ENCODE measurements at regions not wholly inside any gene's neighbourhood (a gene's known extent, or its start where the extent isn't known, plus 50 kb on each side); places are given as distances from the start of the nearest gene placed in this dataset.

- no peaks in the 10 kb centered on the region for H3K36me3 ChIP-seq
- no peak for DNase-seq (ENCODE audit: low spot score in 2 of 2)
- WGBS, 2 donors = 78 to 80% methylated on average over 7 to 8 of the region's 8 CpGs
- peaks cover 0 to 9% of the 10 kb centered on the region in 2 donors for H3K27me3 ChIP-seq
- H3K4me1 ChIP-seq = no peaks in the 10 kb centered on the region
- H3K4me3 ChIP-seq = no peak overlapping the region
- H3K9me3 ChIP-seq = no peaks in the 10 kb centered on the region
- H3K27ac ChIP-seq = no peak overlapping the region
- TF ChIP-seq, protein P1, sequence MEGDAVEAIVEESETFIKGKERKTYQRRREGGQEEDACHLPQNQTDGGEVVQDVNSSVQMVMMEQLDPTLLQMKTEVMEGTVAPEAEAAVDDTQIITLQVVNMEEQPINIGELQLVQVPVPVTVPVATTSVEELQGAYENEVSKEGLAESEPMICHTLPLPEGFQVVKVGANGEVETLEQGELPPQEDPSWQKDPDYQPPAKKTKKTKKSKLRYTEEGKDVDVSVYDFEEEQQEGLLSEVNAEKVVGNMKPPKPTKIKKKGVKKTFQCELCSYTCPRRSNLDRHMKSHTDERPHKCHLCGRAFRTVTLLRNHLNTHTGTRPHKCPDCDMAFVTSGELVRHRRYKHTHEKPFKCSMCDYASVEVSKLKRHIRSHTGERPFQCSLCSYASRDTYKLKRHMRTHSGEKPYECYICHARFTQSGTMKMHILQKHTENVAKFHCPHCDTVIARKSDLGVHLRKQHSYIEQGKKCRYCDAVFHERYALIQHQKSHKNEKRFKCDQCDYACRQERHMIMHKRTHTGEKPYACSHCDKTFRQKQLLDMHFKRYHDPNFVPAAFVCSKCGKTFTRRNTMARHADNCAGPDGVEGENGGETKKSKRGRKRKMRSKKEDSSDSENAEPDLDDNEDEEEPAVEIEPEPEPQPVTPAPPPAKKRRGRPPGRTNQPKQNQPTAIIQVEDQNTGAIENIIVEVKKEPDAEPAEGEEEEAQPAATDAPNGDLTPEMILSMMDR (IDR thresholded peaks at IDR 0.05) = no peak
- TF ChIP-seq POLR2A (IDR thresholded peaks at IDR 0.05) = no peak
- no peak for TF ChIP-seq EP300 (IDR thresholded peaks at IDR 0.05)
Observed at GRCh38 chr11:119497717-119498116, 74.7 kb upstream of the THY1 start.

GRCh38 chr11:119496997-119497396, 74.0 kb upstream of the THY1 start:
- Histone ChIP-seq H3K27ac (no peak overlapping the region), H3K27me3 (peaks cover 0 to 9% of the 10 kb centered on the region in 2 donors), H3K9me3 (no peaks in the 10 kb centered on the region), H3K4me3 (no peak overlapping the region), H3K4me1 (no peaks in the 10 kb centered on the region), H3K36me3 (no peaks in the 10 kb centered on the region)
- 7 to 34% methylated on average over 2 of the region's 2 CpGs for WGBS, 2 donors
- no peak for DNase-seq (ENCODE audit: low spot score in 2 of 2)
- no peak for TF ChIP-seq POLR2A (IDR thresholded peaks at IDR 0.05)

DNA sequence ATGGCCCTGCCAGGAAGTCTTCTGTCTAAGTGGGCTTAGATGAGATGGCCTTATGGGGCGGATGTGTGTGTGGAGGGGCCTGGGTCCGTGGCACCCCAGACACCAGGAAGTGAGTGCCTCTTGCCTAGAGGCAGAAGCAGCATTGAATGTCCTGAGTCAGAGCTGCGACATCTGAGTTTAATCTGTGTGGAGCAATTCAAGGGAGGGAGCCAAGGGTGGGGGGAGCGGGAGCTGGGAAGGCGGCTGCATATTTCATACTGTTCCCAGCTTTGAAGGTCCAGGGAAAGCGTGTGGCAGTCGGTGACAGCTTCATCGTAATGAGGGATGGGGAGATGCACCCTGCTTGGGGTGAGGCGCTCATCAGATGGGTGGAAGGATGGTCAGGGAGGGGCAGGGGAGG, 73.5 kb upstream of the THY1 start:
- Histone ChIP-seq H3K27ac (no peak overlapping the region), H3K27me3 (peaks cover 0 to 7% of the 10 kb centered on the region in 2 donors), H3K36me3 (no peaks in the 10 kb centered on the region), H3K9me3 (no peaks in the 10 kb centered on the region), H3K4me1 (no peaks in the 10 kb centered on the region), H3K4me3 (no peak overlapping the region)
- no peak for TF ChIP-seq EP300 (IDR thresholded peaks at IDR 0.05)
- no peak for TF ChIP-seq POLR2A (IDR thresholded peaks at IDR 0.05)
- TF ChIP-seq, protein P1 (IDR thresholded peaks at IDR 0.05) = no peak
- DNase-seq (ENCODE audit: low spot score in 2 of 2) = no peak
- 51 to 60% methylated on average over 8 to 9 of the region's 9 CpGs for WGBS, 2 donors

- Histone ChIP-seq H3K27me3 (peaks cover 0 to 5% of the 10 kb centered on the region in 2 donors), H3K36me3 (no peaks in the 10 kb centered on the region), H3K27ac (no peak overlapping the region), H3K4me3 (no peak overlapping the region), H3K4me1 (no peaks in the 10 kb centered on the region), H3K9me3 (no peaks in the 10 kb centered on the region)
- TF ChIP-seq, protein P1 (IDR thresholded peaks at IDR 0.05) = no peak
- TF ChIP-seq POLR2A (IDR thresholded peaks at IDR 0.05) (no peak), EP300 (IDR thresholded peaks at IDR 0.05) (no peak)
- DNase-seq (ENCODE audit: low spot score in 2 of 2) = no peak
- 52% methylated on average over 4 of the region's 4 CpGs for WGBS, 2 donors
Observed at GRCh38 chr11:119493712-119494111, 70.7 kb upstream of the THY1 start.

DNA sequence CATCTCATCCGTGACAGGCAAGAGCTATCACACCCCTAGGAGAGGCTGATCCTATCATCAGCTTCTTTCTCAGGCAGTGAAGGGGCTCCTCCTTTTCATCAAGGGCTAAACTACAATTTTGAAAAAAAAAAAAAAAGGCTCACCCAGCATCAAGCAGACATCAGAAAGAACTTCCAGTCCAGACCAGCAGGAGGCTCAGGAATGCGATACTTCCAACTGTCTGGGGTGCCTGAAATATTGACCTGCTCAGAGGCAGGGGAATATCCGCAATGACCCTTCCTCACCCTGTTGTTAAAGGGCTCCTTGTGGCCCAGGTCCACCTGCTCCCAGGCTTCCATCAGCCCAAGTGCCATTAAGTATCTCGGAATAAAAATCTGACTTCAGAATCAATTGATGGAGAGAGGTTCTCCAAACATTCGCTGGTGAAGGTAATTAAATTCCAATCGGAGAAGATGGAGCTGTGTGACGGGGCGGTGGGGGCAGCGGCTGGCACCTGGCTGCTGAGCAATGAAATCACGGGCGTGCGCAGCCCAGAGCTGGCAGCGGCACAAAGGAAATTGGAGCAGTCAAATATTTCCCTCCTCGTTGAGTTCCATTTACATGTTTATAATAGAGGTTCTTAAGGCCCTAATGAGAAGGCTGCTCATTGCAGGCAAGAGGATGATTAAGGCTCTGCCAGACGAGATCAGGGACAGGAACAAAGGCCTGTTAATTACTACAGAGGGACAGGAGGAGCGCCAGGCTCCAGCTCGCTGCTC, 69.0 kb upstream of the THY1 start:
- TF ChIP-seq EP300 (IDR thresholded peaks at IDR 0.05) (no peak), POLR2A (IDR thresholded peaks at IDR 0.05) (no peak)
- TF ChIP-seq, protein P1 (IDR thresholded peaks at IDR 0.05) = no peak
- Histone ChIP-seq H3K27me3 (peaks cover 0 to 5% of the 10 kb centered on the region in 2 donors), H3K9me3 (no peaks in the 10 kb centered on the region), H3K36me3 (no peaks in the 10 kb centered on the region), H3K4me3 (no peak overlapping the region), H3K4me1 (no peaks in the 10 kb centered on the region), H3K27ac (no peak overlapping the region)
- WGBS, 2 donors = 69 to 70% methylated on average over 17 of the region's 17 CpGs
- DNase-seq (ENCODE audit: low spot score in 2 of 2) = no peak

Data from tibial nerve (tissue), 4 donors.